Type B pancreatic cell (in vitro differentiated cells): ENCODE measurements at regions not wholly inside any gene's neighbourhood (a gene's known extent, or its start where the extent isn't known, plus 50 kb on each side); places are given as distances from the start of the nearest gene placed in this dataset.

Source experiments
- DNase-seq: peaks from one replicate; pipeline ENCODE4 v3.0.0; 2021; ENCODE audit warnings: mixed read lengths; ENCODE audit not compliant: unreplicated experiment; ENCODE audit errors: extremely low spot score
- H3K27ac Mint-ChIP-seq: 2 replicates; pipeline ENCODE4 v1.8.0; 2021; ENCODE audit warnings: mild to moderate bottlenecking, mixed read lengths
- H3K27me3 Mint-ChIP-seq: 2 replicates; pipeline ENCODE4 v1.8.0; 2021; ENCODE audit warnings: mixed read lengths
- H3K36me3 Mint-ChIP-seq: 2 replicates; pipeline ENCODE4 v1.8.0; 2021; ENCODE audit warnings: mixed read lengths
- H3K4me1 Mint-ChIP-seq: one replicate; pipeline ENCODE4 v1.8.0; 2021; ENCODE audit warnings: mixed read lengths; ENCODE audit not compliant: unreplicated experiment
- H3K4me3 Mint-ChIP-seq: 2 replicates; pipeline ENCODE4 v1.8.0; 2021; ENCODE audit warnings: mild to moderate bottlenecking, mixed read lengths
- H3K9me3 Mint-ChIP-seq: 2 replicates; pipeline ENCODE4 v1.8.0; 2021; ENCODE audit warnings: mixed read lengths
- TF ChIP-seq, protein P1 (sequence below): fragments of 200-600 bp; sonication (generic); conservative IDR thresholded peaks from 2 replicates; pipeline ENCODE4 v1.5.0; 2021; ENCODE audit warnings: antibody characterized with exemption, mild to moderate bottlenecking

DNA sequence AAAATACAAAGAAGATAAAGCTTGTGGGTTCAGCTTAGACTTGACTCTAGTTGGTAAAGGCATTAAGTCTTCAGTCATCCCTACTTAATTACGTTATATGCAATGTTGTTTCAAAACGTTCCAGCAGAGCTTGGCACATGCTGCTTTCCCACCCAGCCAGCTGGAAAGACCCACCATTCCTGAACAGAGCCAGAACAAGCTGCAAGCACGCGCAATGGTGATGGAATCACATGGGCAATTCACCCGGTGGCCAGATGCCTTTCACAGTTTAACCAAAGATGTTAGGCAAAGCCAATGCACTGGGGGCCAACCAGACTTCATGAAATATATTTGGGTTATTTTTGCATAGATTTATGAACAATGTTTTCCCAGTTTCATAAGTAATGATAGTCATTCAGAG lies 123.4 kb upstream of the CDH20 start:
- no peak for DNase-seq
- H3K27ac Mint-ChIP-seq: no peak overlapping the region
- TF ChIP-seq, protein P1, sequence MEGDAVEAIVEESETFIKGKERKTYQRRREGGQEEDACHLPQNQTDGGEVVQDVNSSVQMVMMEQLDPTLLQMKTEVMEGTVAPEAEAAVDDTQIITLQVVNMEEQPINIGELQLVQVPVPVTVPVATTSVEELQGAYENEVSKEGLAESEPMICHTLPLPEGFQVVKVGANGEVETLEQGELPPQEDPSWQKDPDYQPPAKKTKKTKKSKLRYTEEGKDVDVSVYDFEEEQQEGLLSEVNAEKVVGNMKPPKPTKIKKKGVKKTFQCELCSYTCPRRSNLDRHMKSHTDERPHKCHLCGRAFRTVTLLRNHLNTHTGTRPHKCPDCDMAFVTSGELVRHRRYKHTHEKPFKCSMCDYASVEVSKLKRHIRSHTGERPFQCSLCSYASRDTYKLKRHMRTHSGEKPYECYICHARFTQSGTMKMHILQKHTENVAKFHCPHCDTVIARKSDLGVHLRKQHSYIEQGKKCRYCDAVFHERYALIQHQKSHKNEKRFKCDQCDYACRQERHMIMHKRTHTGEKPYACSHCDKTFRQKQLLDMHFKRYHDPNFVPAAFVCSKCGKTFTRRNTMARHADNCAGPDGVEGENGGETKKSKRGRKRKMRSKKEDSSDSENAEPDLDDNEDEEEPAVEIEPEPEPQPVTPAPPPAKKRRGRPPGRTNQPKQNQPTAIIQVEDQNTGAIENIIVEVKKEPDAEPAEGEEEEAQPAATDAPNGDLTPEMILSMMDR: no peak
- H3K9me3 Mint-ChIP-seq: no peaks in the 10 kb centered on the region
- H3K27me3 Mint-ChIP-seq: no peaks in the 10 kb centered on the region
- H3K36me3 Mint-ChIP-seq: no peaks in the 10 kb centered on the region
- no peak overlapping the region for H3K4me3 Mint-ChIP-seq
- no peaks in the 10 kb centered on the region for H3K4me1 Mint-ChIP-seq

DNA sequence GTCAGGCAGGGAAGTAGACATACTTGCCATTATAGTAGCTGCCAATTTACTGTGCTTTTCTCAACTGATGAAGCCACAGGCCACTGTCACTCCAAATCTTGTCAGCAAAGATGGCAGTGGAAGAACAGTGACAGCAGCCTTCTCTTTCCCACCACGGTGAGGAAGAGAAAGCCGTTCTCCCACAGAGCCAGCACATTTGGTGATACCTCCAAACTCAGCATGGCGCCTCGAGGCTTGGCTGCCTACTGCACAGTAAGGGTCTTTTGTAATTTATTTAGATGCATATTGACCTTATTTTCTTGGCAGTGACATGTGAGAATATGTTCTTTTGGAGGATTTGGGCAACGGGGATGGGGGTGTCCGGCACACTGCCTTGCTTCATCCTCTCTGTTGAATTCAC lies 117.2 kb upstream of the CDH20 start:
- Mint-ChIP-seq H3K4me3 (no peak overlapping the region), H3K4me1 (no peaks in the 10 kb centered on the region), H3K36me3 (no peaks in the 10 kb centered on the region), H3K27ac (no peak overlapping the region), H3K9me3 (no peaks in the 10 kb centered on the region), H3K27me3 (peaks cover 4% of the 10 kb centered on the region)
- no peak for DNase-seq
- TF ChIP-seq, protein P1: no peak

DNA sequence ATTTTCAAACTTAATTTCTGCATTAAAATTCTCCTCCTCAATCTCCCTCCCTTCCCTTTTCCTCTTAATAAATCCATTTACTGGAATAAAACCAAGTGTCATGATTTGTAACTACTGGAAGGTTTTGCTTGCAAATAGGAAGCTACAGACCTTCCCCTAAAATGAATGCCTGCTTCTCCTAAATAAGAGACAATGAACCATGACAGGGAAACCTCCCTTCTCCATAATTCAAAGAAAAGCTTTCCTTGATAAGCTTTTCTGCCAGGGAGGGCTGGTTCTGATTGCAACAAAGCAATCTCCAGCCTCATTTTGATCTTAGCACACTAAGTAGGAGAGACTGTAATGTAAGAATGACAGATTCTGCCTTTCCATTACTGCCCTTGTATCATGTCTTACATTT lies 111.0 kb upstream of the CDH20 start:
- peaks cover 4% of the 10 kb centered on the region for H3K27me3 Mint-ChIP-seq
- no peaks in the 10 kb centered on the region for H3K4me1 Mint-ChIP-seq

DNA sequence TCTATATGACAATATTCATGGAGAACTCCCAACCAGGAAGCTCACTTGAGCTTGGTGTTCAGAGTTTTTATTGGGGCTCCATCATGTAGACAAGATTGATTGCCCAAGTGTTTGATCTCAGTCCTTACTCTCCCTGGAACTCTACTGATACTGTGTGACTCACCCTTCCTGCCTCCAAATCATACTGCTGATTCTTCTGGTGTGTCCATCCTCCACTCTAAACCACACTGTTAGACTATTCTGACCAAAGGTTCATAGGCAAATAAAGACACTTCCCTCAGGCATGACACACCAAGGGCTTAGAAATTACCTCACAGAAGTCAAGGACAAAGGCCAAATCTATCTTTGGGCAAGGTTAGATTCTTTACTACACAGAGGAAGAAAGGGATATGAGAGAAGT lies 107.9 kb upstream of the CDH20 start:
- H3K9me3 Mint-ChIP-seq: peaks cover 5% of the 10 kb centered on the region
- no peaks in the 10 kb centered on the region for H3K4me1 Mint-ChIP-seq
- TF ChIP-seq, protein P1: no peak
- H3K27me3 Mint-ChIP-seq: no peaks in the 10 kb centered on the region
- DNase-seq: no peak
- H3K36me3 Mint-ChIP-seq: no peaks in the 10 kb centered on the region
- H3K4me3 Mint-ChIP-seq: no peak overlapping the region
- no peak overlapping the region for H3K27ac Mint-ChIP-seq

More for the DNA sequence above, 111.0 kb upstream of the CDH20 start:
- H3K36me3 Mint-ChIP-seq: no peaks in the 10 kb centered on the region
- H3K9me3 Mint-ChIP-seq: peaks cover 5% of the 10 kb centered on the region
- TF ChIP-seq, protein P1: no peak
- H3K4me3 Mint-ChIP-seq: no peak overlapping the region
- H3K27ac Mint-ChIP-seq: no peak overlapping the region
- no peak for DNase-seq

DNA sequence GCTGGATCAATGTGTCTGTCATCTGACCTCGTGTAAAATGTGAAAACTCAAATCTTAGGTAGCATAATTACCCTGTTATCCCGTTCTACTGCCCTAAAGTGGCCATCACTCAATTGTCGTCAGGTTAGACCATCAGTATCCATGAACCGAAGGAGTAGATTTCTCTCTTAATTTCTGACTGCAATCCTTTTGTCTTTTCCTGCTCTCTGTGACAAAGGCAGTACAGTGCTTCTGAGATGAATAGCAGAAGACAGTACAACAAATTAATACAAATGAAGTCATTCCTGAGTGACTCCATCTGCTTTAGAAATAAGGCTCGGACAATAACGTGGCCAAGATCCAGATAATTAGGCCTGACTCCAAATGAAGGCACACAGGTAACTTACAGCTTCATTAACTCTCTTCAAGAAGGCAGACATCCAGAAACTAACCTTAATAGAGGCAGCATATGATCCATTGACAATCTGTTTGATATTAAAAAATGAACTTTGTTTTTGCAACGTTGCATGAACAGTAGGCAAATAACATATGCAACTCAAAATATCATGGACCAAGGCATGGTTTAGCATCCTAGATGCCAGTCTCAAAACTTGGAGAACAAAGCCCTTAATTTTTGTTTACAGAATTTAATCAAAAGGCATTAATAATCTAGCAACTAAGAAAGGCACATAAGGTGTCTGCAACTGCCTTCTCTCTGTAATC lies 96.7 kb upstream of the CDH20 start:
- Mint-ChIP-seq H3K9me3 (no peaks in the 10 kb centered on the region), H3K27me3 (no peaks in the 10 kb centered on the region), H3K36me3 (no peaks in the 10 kb centered on the region), H3K4me3 (no peak overlapping the region), H3K4me1 (no peaks in the 10 kb centered on the region), H3K27ac (no peak overlapping the region)
- DNase-seq: no peak
- TF ChIP-seq, protein P1: no peak

DNA sequence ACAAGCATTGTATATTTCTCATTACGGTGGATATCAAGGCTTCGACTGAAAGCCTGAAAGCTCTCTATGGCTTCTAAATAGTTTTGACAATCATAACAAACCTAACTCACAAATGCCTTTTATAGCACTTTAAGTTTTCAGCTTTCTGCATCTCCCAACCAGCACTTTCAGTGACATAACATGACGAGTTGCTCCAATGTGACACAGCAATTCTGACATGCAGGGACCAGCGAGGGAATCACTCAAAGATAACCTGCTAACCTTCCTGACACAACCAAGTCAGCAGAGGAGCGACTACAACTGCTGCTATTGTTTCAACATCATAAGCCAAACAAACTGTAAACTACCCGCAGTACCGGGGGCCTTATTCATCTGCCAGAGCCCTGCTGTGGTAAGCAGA lies 95.7 kb upstream of the CDH20 start:
- no peaks in the 10 kb centered on the region for H3K4me1 Mint-ChIP-seq
- no peak for DNase-seq
- no peaks in the 10 kb centered on the region for H3K27me3 Mint-ChIP-seq
- no peaks in the 10 kb centered on the region for H3K36me3 Mint-ChIP-seq
- no peak overlapping the region for H3K27ac Mint-ChIP-seq
- H3K4me3 Mint-ChIP-seq: no peak overlapping the region
- TF ChIP-seq, protein P1: no peak
- no peaks in the 10 kb centered on the region for H3K9me3 Mint-ChIP-seq
